GM19025 (cell line): ENCODE measurements at regions not wholly inside any gene's neighbourhood (a gene's known extent, or its start where the extent isn't known, plus 50 kb on each side); places are given as distances from the start of the nearest gene placed in this dataset.

Experiments
- ATAC-seq: cut with Tn5 transposase; IDR thresholded peaks from one replicate; pipeline ENCODE4 v1.9.1; 2021; ENCODE audit warnings: mild to moderate bottlenecking, low read depth, moderate library complexity; ENCODE audit not compliant: unreplicated experiment

- ATAC-seq, result no peak
Observed at GRCh38 chr10:92747066-92747465, 57.3 kb downstream of the HHEX start.

- ATAC-seq, result no peak
Observed at GRCh38 chr10:92747600-92747999, 57.8 kb downstream of the HHEX start.

DNA sequence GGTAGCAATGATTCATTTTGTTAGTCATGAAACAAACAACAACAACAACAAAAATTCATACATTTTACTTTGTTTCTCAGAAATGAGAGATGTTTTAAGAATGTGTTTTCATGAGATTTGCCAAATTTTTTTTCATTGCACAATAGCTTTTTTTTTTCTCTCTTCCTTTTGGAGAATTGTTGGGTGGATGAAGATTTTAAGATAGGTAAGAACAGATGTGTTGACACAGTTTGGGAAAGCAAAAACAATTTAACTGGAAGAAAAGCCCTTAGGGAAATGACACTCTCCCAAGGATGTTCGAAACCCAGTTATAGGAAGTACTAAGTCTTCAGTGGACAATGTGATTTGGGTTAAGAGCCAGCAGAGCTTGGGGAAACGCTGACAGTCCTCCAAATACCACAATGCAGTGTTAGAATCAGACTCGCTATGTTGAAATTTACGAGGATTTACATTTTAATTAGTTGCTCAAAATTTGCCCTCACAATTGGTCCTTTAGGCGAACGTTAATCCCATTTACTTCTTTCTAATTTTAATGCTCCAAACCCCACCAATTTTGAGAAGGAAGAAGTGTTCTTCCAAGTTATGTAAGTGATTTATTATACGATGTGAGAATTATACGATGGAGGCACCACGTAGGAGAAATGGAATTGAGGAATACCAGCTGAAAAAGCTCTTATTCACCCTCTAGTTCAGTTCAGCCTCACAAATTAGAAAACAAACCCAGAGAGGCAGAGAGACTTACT lies 61.2 kb downstream of the HHEX start:
- ATAC-seq, result no peak

- ATAC-seq, result no peak
Observed at GRCh38 chr10:92751534-92751811, 61.7 kb downstream of the HHEX start.

DNA sequence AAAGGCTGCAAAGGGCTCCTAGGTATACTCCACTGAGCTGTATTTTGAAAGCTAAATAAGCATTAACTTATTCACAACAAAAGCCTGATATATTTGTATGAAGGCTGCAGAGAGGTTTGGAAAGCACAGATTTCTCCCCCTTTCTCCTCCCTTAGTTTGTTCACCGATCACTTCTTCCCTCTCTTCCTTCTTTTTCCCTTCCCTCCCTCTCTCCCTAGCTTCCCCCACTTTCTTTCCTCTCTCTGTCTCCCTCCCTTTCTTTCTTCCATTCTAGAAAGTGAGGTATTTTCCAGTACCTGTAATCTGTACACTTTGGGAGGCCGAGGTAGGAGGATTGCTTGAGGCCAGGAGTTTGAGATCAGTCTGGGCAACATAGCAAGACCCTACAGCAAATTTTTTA lies 62.1 kb downstream of the HHEX start:
- ATAC-seq, result no peak

DNA sequence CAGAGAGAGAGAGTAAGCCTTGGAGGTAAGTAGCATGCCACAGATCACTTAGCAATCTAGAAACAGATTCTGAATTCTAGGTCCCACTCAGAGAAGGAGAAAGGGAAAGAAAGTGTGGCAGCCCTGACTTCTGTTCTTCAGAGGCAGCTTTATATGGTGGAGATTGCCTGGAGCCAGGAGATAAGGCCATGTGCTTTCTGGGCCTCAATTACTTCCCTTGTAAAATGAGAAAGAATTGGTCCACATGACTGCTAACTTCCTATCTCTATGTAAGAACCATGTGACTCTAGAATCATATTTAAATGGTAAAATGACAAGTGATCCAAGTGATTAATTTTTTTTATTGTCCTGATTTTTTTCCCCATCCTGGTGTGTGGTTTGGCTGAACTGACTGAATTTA lies 64.1 kb downstream of the HHEX start:
- ATAC-seq, result no peak

- ATAC-seq, result no peak
Observed at GRCh38 chr10:92755725-92756124, 66.0 kb downstream of the HHEX start.

- ATAC-seq, result peak; percentile 75
Observed at GRCh38 chr10:92756201-92757065, 66.7 kb downstream of the HHEX start.

DNA sequence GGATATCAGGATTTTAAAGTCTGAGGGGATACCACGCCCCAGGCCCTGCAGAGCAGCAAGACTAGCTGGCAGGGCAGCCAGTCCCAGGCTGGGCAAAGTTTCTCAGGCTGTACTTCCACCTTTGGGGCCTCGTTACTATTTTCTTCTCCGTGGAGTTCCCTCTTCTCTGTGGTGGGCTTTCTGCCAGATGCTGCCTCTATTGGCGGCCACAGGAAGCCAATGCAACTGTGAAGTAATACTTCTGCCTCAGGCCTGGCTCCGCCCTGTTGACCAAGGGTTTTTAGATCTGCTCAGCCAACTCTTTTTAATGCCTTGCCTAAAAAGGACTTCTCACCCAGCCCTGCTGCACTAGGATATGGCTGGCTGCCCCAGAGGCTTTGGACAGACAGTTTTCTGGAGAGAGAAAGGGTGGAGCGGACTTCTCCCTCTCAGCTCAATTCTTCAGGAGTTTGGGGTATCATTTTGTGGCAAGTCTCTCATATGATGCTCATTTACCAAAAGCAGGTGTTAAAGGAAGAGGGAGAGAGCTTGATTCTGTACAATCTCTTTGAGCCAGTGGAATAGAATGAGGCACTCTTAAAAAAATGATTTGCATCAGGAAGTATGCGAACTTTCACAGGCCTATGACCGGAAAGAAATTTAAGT lies 67.4 kb downstream of the HHEX start:
- peak; percentile 59 for ATAC-seq

DNA sequence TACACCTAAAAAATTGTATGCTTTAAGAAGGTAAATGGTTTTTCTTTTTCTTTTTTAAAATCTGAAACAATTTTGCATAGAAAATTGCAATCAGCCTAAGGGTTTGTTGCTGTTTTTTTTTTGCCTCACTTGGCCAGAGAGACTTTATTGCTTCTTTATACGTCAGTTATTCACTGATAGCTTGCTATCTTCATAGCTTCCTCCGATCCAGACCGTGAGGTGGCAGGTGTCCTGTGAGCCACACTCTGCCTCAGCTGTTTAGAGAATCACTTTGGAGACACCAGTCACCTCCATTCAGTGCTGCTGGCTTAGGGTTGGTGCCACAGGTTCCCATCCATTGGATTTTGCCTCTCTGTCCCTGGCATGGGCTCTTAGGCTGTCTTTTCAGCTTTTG lies 68.0 kb downstream of the HHEX start:
- no peak for ATAC-seq

GRCh38 chr10:92758594-92758993 lies 68.8 kb downstream of the HHEX start:
- no peak for ATAC-seq

DNA sequence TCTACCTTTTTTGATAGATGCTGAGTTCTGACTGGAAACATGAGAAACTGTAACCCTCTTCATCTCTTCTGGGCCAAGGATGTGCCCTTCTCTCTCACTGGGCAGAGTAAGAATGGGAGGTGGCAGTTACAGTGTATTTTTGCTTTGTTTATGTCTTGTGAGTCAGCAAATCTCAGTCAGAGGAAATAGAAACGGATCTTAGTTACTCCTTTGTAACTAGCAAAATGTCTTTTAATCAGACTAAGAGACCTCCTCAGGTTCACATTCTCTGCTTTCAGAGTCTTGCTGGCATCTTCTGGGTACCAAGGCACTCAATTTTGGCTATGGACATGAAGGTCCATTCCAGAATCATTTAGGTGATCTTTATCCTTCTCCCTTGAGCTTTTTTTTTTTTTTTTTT lies 70.9 kb downstream of the HHEX start:
- no peak for ATAC-seq

GRCh38 chr10:92761571-92761970 lies 71.8 kb downstream of the HHEX start:
- ATAC-seq, result no peak

- ATAC-seq, result no peak
Observed at GRCh38 chr10:92763634-92764155, 73.9 kb downstream of the HHEX start.

- no peak for ATAC-seq
Observed at GRCh38 chr10:92766451-92766850, 76.7 kb downstream of the HHEX start.

DNA sequence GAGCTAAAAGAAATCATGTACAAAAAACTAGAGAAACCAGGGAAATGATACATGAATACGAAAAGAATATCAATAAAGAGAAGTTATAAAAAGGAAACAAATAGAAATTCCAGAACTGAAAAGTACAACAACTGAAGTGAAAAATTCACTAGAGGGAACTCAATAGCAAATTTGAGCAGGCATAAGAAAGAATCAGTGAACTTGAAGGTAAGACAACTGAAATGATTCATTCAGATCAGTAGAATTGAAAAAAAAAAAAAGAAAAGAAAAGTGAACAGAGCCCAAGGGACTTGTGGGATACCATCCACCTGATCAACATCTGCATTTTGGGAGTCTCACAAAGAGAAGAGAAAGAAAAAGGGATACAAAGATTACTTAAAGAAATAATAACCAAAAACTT lies 78.3 kb downstream of the HHEX start:
- ATAC-seq, result no peak

GRCh38 chr10:92773776-92774175 lies 74.5 kb upstream of the EXOC6 start:
- no peak for ATAC-seq

GRCh38 chr10:92778091-92778490 lies 70.2 kb upstream of the EXOC6 start:
- no peak for ATAC-seq

- ATAC-seq, result no peak
Observed at GRCh38 chr10:92785118-92785517, 63.2 kb upstream of the EXOC6 start.

DNA sequence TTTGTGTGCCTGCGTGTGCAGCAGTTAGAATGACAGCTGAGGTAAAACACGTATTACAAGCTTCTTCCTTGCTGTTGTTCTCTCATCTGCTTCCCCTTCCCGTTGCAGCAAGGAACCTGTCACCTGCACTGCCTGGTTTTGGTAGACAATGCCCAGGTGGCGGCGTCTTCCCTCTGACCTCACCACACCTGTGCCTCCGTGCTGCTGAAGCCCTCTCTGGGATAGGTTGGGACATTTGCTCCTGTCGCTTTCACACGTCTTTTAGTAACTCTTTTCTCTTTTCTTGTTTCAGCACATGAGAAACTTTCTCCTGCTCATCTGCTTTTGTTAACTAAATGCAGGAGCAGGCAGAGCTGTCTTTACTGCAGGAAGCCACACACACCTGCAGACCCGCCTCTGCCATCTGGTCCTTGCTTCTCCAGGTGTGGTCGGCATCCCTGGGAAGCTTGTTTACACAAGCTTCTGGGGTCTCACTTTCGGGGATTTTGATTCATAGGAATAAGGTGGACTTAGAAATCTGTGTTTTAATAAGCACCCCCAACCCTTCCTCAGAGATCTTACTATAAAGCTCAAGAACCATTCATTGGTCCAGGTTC lies 60.7 kb upstream of the EXOC6 start:
- ATAC-seq, result no peak

GRCh38 chr10:92789067-92789466 lies 59.3 kb upstream of the EXOC6 start:
- no peak for ATAC-seq
